CD8-positive, alpha-beta memory T cell (primary cell): ENCODE measurements at regions not wholly inside any gene's neighbourhood (a gene's known extent, or its start where the extent isn't known, plus 50 kb on each side); places are given as distances from the start of the nearest gene placed in this dataset.

Experiments used
- CTCF ChIA-PET: fragments of 350-600 bp; sonication (Branson Sonifier 250); formaldehyde crosslinking; loops from one replicate; lab custom pipeline; 2021; ENCODE audit warnings: antibody characterized with exemption; lab: Charles Lee
- POLR2A ChIA-PET: fragments of 350-600 bp; sonication (Branson Sonifier 250); formaldehyde crosslinking; loops from one replicate; lab custom pipeline; 2021; ENCODE audit warnings: antibody characterized with exemption; lab: Charles Lee
- DNase-seq, 5 donors: peaks; one replicate each; pipeline versions ENCODE4 v3.0.0 to v3.0.0-alpha.2; 2020 to 2022; ENCODE audit warnings: mixed read lengths in 1 of 5
- H3K27ac ChIP-seq: one replicate; pipeline ENCODE4 v1.7.0; 2013; ENCODE audit warnings: low read depth, mild to moderate bottlenecking, low read length, moderate library complexity
- H3K27me3 ChIP-seq: 2 replicates; pipeline ENCODE4 v1.7.0; 2013; ENCODE audit warnings: low read length, mild to moderate bottlenecking; ENCODE audit not compliant: insufficient read depth, poor library complexity, severe bottlenecking
- H3K36me3 ChIP-seq: 2 replicates; pipeline ENCODE4 v1.7.0; 2013; ENCODE audit warnings: mild to moderate bottlenecking, low read length, moderate library complexity; ENCODE audit not compliant: insufficient read depth
- H3K4me1 ChIP-seq: 2 replicates; pipeline ENCODE4 v1.7.0; 2013; ENCODE audit warnings: mild to moderate bottlenecking, low read length, moderate library complexity; ENCODE audit not compliant: insufficient read depth
- H3K4me3 ChIP-seq: 2 replicates; pipeline ENCODE4 v1.7.0; 2013; ENCODE audit warnings: mild to moderate bottlenecking, low read length
- H3K9me3 ChIP-seq: 2 replicates; pipeline ENCODE4 v1.7.0; 2013; ENCODE audit warnings: mild to moderate bottlenecking, low read length
- H3K27ac Mint-ChIP-seq, 8 donors: one replicate each; pipeline ENCODE4 v1.8.0; 2020 to 2021; ENCODE audit warnings: mixed read lengths in 8 of 8, mild to moderate bottlenecking in 6 of 8, inconsistent platforms in 3 of 8, moderate library complexity in 3 of 8
- H3K27me3 Mint-ChIP-seq, 2 donors: one replicate each; pipeline ENCODE4 v1.8.0; 2020 to 2021; ENCODE audit warnings: mixed read lengths in 2 of 2, mild to moderate bottlenecking in 1 of 2, moderate library complexity in 1 of 2
- H3K36me3 Mint-ChIP-seq, 3 donors: one replicate each; pipeline ENCODE4 v1.8.0; 2020 to 2021; ENCODE audit warnings: mixed read lengths in 3 of 3, inconsistent platforms in 1 of 3, mild to moderate bottlenecking in 1 of 3
- H3K4me1 Mint-ChIP-seq, 3 donors: one replicate each; pipeline ENCODE4 v1.8.0; 2020 to 2021; ENCODE audit warnings: mixed read lengths in 3 of 3, inconsistent platforms in 1 of 3, mild to moderate bottlenecking in 1 of 3
- H3K4me3 Mint-ChIP-seq, 7 donors: one replicate each; pipeline ENCODE4 v1.8.0; 2020 to 2021; ENCODE audit warnings: mixed read lengths in 7 of 7, mild to moderate bottlenecking in 6 of 7, moderate library complexity in 4 of 7, inconsistent platforms in 2 of 7
- H3K9me3 Mint-ChIP-seq, 5 donors: one replicate each; pipeline ENCODE4 v1.8.0; 2020 to 2022; ENCODE audit warnings: mixed read lengths in 5 of 5, mild to moderate bottlenecking in 3 of 5, moderate library complexity in 2 of 5, inconsistent platforms in 1 of 5

GRCh38 chr2:81550277-81550676 lies 1245.7 kb upstream of the LRRTM1 start:
- no peak overlapping the region for H3K4me3 Mint-ChIP-seq
- no peaks in the 10 kb centered on the region for H3K27me3 Mint-ChIP-seq
- no peaks in the 10 kb centered on the region for H3K4me1 Mint-ChIP-seq
- DNase-seq, result no peak
- H3K27me3 ChIP-seq, result no peaks in the 10 kb centered on the region
- no peak overlapping the region for H3K4me3 ChIP-seq
- peaks cover 9 to 25% (median 16%) of the 10 kb centered on the region in 5 donors for H3K9me3 Mint-ChIP-seq
- ChIA-PET POLR2A (no interaction called here), CTCF (no interaction called here)
- no peaks in the 10 kb centered on the region for H3K9me3 ChIP-seq
- no peak overlapping the region for H3K27ac Mint-ChIP-seq
- H3K36me3 ChIP-seq, result no peaks in the 10 kb centered on the region
- H3K36me3 Mint-ChIP-seq, result no peaks in the 10 kb centered on the region
- H3K4me1 ChIP-seq, result no peaks in the 10 kb centered on the region
- no peak overlapping the region for H3K27ac ChIP-seq

- no peak overlapping the region for H3K4me3 Mint-ChIP-seq
- H3K4me1 Mint-ChIP-seq, result no peaks in the 10 kb centered on the region
- H3K27me3 Mint-ChIP-seq, result no peaks in the 10 kb centered on the region
- H3K36me3 ChIP-seq, result no peaks in the 10 kb centered on the region
- H3K27ac ChIP-seq, result no peak overlapping the region
- no peak overlapping the region for H3K27ac Mint-ChIP-seq
- ChIA-PET CTCF (no interaction called here), POLR2A (no interaction called here)
- H3K36me3 Mint-ChIP-seq, result no peaks in the 10 kb centered on the region
- H3K27me3 ChIP-seq, result no peaks in the 10 kb centered on the region
- H3K4me3 ChIP-seq, result no peak overlapping the region
- peaks cover 9 to 26% (median 16%) of the 10 kb centered on the region in 5 donors for H3K9me3 Mint-ChIP-seq
- no peak for DNase-seq
- no peaks in the 10 kb centered on the region for H3K4me1 ChIP-seq
- no peaks in the 10 kb centered on the region for H3K9me3 ChIP-seq
Measured at GRCh38 chr2:81549646-81550045, 1245.1 kb upstream of the LRRTM1 start.

GRCh38 chr2:81545626-81546025 lies 1241.1 kb upstream of the LRRTM1 start:
- H3K36me3 Mint-ChIP-seq, result no peaks in the 10 kb centered on the region
- Histone ChIP-seq H3K9me3 (no peaks in the 10 kb centered on the region), H3K4me1 (no peaks in the 10 kb centered on the region), H3K27me3 (no peaks in the 10 kb centered on the region), H3K4me3 (no peak overlapping the region), H3K36me3 (no peaks in the 10 kb centered on the region), H3K27ac (no peak overlapping the region)
- no peak overlapping the region for H3K27ac Mint-ChIP-seq
- DNase-seq, result no peak
- peaks cover 1 to 26% (median 8%) of the 10 kb centered on the region in 5 donors for H3K9me3 Mint-ChIP-seq
- H3K27me3 Mint-ChIP-seq, result no peaks in the 10 kb centered on the region
- POLR2A ChIA-PET, result no interaction called here
- CTCF ChIA-PET, result no interaction called here
- no peaks in the 10 kb centered on the region for H3K4me1 Mint-ChIP-seq
- no peak overlapping the region for H3K4me3 Mint-ChIP-seq

GRCh38 chr2:81542119-81542518 lies 1237.6 kb upstream of the LRRTM1 start:
- H3K36me3 ChIP-seq, result no peaks in the 10 kb centered on the region
- Mint-ChIP-seq H3K27me3 (no peaks in the 10 kb centered on the region), H3K36me3 (no peaks in the 10 kb centered on the region), H3K27ac (no peak overlapping the region), H3K4me1 (no peaks in the 10 kb centered on the region), H3K9me3 (peaks cover 0 to 18% (median 6%) of the 10 kb centered on the region in 5 donors), H3K4me3 (no peak overlapping the region)
- H3K9me3 ChIP-seq, result no peaks in the 10 kb centered on the region
- no peaks in the 10 kb centered on the region for H3K27me3 ChIP-seq
- no peak overlapping the region for H3K27ac ChIP-seq
- no peak for DNase-seq
- ChIA-PET CTCF (no interaction called here), POLR2A (no interaction called here)
- no peak overlapping the region for H3K4me3 ChIP-seq
- no peaks in the 10 kb centered on the region for H3K4me1 ChIP-seq

- Mint-ChIP-seq H3K36me3 (peaks cover 0 to 2% (median 0%) of the 10 kb centered on the region in 3 donors), H3K4me3 (no peak overlapping the region), H3K27me3 (no peaks in the 10 kb centered on the region), H3K27ac (no peak overlapping the region), H3K9me3 (peaks cover 7 to 25% (median 11%) of the 10 kb centered on the region in 5 donors), H3K4me1 (no peaks in the 10 kb centered on the region)
- Histone ChIP-seq H3K27ac (no peak overlapping the region), H3K4me3 (no peak overlapping the region), H3K36me3 (no peaks in the 10 kb centered on the region), H3K27me3 (no peaks in the 10 kb centered on the region), H3K4me1 (no peaks in the 10 kb centered on the region), H3K9me3 (no peaks in the 10 kb centered on the region)
- CTCF ChIA-PET, result no interaction called here
- no peak for DNase-seq
- POLR2A ChIA-PET, result no interaction called here
Measured at GRCh38 chr2:81529944-81530343, 1225.4 kb upstream of the LRRTM1 start.

GRCh38 chr2:81528852-81529480 lies 1224.4 kb upstream of the LRRTM1 start:
- H3K4me1 ChIP-seq, result no peaks in the 10 kb centered on the region
- ChIA-PET CTCF (no interaction called here), POLR2A (no interaction called here)
- Mint-ChIP-seq H3K4me3 (no peak overlapping the region), H3K27me3 (no peaks in the 10 kb centered on the region), H3K27ac (no peak overlapping the region), H3K4me1 (no peaks in the 10 kb centered on the region), H3K36me3 (peaks cover 0 to 2% (median 0%) of the 10 kb centered on the region in 3 donors), H3K9me3 (peaks cover 9 to 25% (median 16%) of the 10 kb centered on the region in 5 donors)
- H3K9me3 ChIP-seq, result no peaks in the 10 kb centered on the region
- DNase-seq, result no peak
- no peak overlapping the region for H3K27ac ChIP-seq
- H3K4me3 ChIP-seq, result no peak overlapping the region
- H3K27me3 ChIP-seq, result no peaks in the 10 kb centered on the region
- no peaks in the 10 kb centered on the region for H3K36me3 ChIP-seq

- no peak overlapping the region for H3K27ac ChIP-seq
- Mint-ChIP-seq H3K4me1 (no peaks in the 10 kb centered on the region), H3K27me3 (no peaks in the 10 kb centered on the region), H3K4me3 (no peak overlapping the region), H3K36me3 (peaks cover 0 to 2% (median 0%) of the 10 kb centered on the region in 3 donors), H3K27ac (no peak overlapping the region), H3K9me3 (peaks cover 7 to 23% (median 14%) of the 10 kb centered on the region in 5 donors)
- H3K4me3 ChIP-seq, result no peak overlapping the region
- no peaks in the 10 kb centered on the region for H3K9me3 ChIP-seq
- H3K27me3 ChIP-seq, result no peaks in the 10 kb centered on the region
- DNase-seq, result no peak
- ChIA-PET CTCF (no interaction called here), POLR2A (no interaction called here)
- H3K4me1 ChIP-seq, result no peaks in the 10 kb centered on the region
- no peaks in the 10 kb centered on the region for H3K36me3 ChIP-seq
Measured at GRCh38 chr2:81523344-81523743, 1218.8 kb upstream of the LRRTM1 start.

GRCh38 chr2:81513328-81513727 lies 1208.8 kb upstream of the LRRTM1 start:
- CTCF ChIA-PET, result interaction anchor here (0.7 kb wide), 1 partner anchor 11 kb away, joined by 3 read pairs; no protein-coding TSS in a partner anchor
- H3K27me3 Mint-ChIP-seq, result no peaks in the 10 kb centered on the region
- no peaks in the 10 kb centered on the region for H3K36me3 Mint-ChIP-seq
- DNase-seq, result no peak
- no peaks in the 10 kb centered on the region for H3K4me1 Mint-ChIP-seq
- POLR2A ChIA-PET, result no interaction called here
- no peak overlapping the region for H3K27ac Mint-ChIP-seq
- H3K9me3 ChIP-seq, result no peaks in the 10 kb centered on the region
- no peaks in the 10 kb centered on the region for H3K36me3 ChIP-seq
- H3K27me3 ChIP-seq, result no peaks in the 10 kb centered on the region
- no peaks in the 10 kb centered on the region for H3K4me1 ChIP-seq
- no peak overlapping the region for H3K4me3 ChIP-seq
- H3K9me3 Mint-ChIP-seq, result peaks cover 2 to 24% (median 10%) of the 10 kb centered on the region in 5 donors
- H3K27ac ChIP-seq, result no peak overlapping the region
- no peak overlapping the region for H3K4me3 Mint-ChIP-seq
